Stimulated activated CD4-positive, alpha-beta T cell treated with anti-CD3 and anti-CD28 coated beads, Interleukin-15, amount 100 ng/mL, for 48 hours (primary cell): ENCODE measurements at regions not wholly inside any gene's neighbourhood (a gene's known extent, or its start where the extent isn't known, plus 50 kb on each side); places are given as distances from the start of the nearest gene placed in this dataset.

Experiments used
- DNase-seq, 2 donors: peaks; one replicate each; pipeline ENCODE4 v3.0.0-alpha.2; 2020; ENCODE audit warnings: low read depth in 2 of 2

- DNase-seq: no peak
Measured at GRCh38 chr3:124276539-124277143, 284.7 kb upstream of the ROPN1 start.

DNA sequence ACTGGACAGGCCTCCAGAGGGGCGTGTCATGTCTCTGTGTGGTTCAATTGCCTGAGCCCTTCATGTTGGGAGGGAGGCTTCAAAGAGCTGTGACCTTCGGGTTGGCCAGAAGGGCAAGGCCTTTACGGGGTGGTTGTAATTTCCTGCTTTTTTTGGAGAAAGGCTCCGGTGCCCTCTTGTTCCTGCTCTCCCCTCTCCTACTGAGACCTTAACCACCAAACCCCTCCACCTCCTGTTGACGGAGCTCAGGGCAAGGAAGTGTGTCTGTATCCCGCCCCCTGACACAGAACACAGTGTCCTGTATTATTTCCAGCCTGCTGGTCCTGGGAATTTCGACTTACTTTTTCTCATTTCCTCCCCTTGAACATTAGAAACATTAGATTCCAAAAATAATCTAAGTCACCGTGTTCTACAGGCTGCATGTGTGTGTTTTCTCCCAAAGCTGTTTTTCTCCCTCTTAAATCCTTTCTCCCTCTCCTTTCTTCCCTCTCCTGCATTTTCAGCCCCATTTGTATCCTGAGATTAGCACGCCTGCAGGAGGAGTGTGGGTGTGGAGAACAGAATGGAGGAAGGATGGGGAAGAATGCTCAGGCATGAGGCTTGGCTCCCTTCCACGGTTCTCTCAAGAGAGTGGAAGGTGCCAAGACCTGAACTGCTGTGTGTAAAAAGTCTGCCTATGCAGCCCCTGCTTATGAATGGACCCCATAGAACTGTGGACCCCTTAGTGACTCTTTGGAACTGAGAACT, 285.4 kb upstream of the ROPN1 start:
- no peak for DNase-seq

GRCh38 chr3:124281453-124282316, 289.8 kb upstream of the ROPN1 start:
- no peak for DNase-seq

DNA sequence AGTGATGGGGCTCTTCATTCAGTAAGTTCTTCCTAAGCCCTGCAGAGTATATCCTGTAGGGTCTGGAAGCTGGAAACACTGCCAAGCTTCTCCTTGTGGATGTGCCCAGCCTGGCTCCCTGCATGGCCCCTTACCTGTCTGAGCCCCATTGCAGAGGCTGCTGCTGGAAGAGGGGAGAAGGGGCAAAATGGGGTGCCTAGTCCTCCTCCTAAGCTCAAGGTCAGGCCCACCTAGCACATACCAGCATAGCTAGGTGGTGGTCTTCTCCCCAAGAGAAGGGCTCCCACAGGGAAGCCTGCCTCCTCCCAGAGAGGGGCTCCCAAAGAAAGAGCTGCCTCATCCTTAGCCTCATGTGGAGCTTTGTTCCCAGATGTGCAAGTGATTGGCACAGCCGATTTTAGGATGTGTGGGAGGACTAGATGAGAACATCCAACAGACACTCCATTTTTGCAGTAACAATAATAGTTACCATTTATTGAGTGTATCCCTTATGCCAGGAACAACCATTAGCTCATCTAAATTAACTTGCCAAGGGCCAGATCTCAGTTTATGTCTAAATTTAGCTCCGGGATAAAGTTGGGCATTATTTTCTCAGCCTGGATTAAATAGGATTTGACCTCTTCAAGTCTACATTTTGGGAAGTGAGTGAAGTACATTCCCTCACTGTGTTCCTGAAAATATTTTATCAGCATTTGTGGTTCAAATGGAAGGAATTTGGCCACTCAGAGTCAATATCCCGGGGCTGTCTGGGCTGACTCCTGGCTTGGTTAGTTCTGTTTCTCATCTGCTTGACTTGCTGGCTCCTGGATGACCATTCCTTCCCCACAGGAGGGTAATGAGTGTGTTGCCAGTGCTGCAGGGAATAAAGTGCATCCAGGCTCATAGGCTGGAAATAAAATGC, 291.1 kb upstream of the ROPN1 start:
- DNase-seq: no peak

DNA sequence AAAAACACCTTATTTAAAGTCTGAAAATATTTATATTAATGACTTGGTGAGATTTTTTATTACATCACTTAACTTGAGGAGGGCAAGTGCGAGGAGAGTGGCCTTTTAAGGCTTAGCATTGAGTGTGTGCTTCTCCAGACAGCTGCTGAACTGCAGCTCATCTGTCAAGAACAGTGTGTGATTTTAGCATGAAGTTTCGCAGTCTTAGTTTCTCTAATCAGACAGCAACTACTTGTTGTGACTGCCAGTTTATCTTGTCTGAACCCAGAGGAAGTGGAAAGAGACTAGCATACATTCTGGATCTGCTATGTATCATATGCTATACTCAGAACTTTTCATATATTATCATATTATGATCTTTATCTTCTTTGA, 291.7 kb upstream of the ROPN1 start:
- no peak for DNase-seq

DNA sequence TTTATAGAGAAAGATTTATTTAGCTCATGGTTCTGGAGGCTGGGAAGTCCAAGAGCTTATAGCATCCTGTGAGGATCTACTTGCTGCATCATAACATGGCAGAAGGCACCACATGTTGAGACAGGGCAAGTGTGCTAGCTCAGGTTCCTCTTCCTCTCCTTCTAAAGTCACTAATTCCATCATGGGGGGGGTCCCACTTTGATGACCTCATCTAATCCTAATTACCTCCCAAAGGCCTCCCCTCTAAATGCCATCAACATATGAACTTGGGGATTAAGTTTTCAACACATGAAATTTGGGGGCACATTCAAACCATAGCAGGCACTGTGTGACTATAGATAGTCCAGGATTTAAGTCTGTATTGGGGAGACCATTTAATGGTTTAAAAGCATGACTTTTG, 297.1 kb upstream of the ROPN1 start:
- no peak for DNase-seq

DNA sequence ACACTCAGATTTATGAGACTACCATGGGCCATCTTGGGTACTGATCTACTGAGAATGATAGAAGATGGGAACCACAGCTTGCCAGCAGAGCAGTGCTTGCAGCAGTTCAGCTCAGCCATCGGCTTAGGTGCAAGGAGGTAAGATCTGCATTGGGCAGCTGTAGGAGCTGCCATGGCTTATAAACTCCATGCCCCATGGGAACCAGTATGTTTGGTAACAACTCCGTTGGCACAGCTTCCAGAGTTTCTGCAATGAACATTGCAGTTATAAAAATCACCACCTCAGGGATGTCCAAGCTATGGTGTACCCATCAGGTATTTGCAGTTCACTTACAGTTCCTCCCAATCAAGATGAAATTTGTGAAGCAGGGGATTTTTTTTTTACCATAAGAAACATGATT, 299.1 kb upstream of the ROPN1 start:
- no peak for DNase-seq

DNA sequence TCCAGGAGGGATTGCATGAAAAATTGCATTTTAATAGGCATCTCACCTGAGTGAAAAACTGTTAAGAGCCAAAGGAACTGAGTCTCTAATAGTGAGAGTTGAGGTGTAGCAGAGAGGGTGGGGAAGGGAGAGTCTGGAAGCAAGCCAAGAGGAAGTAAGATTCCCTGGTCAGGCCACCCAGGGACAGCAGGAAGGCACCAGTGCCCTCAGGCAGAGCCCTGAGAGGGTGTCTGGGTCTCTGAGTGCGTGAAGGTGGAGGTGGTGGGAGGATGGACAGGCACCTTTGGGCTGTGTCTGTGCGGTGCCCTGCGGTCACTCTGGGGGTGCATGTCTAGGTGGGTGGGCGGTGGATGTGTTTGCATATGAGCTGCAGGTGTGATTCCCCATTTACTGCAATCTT, 300.4 kb upstream of the ROPN1 start:
- no peak for DNase-seq

GRCh38 chr3:124293584-124293983, 301.7 kb upstream of the ROPN1 start:
- DNase-seq: no peak

GRCh38 chr3:124295362-124295761, 303.4 kb upstream of the ROPN1 start:
- DNase-seq: no peak

DNA sequence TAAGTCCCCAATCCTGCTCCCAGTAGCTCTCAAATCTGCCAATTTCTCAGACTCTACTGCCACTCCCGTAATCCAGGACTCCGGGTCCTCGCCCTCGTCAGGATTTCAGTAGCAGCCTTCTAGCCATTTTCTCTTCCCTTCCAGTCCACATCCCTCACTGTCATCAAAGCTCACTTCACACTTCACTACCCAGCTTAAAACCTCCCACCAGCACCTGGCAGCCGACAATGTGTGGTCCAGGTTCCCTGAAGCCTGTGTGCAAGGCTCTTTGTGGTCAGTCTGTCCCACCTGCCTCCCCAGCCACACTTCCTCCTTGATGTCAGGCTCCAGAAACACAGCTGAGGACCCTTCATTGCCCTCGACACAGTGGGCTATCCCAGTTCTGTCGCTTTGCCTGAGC, 304.5 kb upstream of the ROPN1 start:
- DNase-seq: no peak

DNA sequence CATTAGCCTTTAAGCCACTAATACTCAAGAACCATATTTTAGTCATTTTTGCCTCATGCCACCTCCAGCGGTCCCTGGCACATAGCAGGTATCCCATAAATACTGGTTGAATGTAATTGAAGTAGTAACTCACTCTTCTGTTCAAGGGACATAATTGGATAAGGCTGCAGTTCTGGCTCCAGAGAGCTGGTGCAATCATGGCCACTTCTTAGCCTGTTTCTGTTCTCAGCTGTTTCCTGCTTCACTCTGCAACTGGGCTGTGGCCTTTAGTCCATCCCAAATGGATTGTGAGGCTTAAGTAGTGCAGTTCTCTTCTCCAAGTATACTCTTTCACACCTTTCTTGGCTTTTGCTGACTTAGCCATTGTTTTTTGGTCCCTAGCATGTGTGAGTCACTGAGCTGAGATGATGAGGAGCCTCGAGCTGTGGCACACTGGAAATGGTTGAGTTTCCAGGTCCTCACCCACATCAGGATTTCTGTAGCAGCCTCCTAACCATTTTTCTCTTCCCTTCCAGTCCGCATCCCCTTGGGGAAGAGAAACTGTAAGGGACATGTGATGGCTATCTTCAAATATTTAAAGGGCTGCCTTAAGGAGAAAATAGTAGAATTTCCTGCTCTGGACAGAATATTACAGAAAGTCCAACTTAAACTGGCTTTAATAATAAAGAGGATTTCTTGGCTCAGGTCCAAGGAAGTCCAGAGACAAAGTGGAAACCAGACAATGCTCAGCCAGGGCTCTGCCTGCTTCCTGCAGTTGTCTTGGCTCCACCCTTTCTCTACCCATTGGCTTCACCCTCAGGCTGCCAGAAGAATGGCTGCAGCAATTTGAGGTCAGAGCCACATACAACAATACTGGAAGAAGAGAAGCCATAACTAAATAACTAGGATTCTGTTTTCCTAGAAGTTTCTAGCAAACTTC, 305.4 kb upstream of the ROPN1 start:
- DNase-seq: no peak

DNA sequence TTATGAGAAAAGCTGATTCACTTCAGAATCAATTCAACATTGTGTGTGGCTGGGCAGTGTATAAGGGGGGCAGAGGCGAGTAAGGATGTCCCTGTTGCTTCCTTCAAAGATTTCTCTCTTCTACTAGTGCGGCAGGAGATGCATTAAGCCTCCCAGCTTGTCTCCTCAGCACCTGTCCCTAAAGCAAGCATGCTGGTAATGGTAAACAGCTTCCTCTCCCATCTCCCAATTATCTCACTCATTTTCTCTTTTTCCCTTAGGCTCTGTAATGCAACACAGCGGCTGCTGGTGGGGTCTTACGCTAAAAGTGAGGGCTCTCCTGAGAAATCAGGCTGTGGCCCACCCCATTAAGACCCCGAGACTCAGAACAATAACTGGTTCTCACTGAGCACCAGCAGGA, 306.4 kb upstream of the ROPN1 start:
- DNase-seq: no peak

DNA sequence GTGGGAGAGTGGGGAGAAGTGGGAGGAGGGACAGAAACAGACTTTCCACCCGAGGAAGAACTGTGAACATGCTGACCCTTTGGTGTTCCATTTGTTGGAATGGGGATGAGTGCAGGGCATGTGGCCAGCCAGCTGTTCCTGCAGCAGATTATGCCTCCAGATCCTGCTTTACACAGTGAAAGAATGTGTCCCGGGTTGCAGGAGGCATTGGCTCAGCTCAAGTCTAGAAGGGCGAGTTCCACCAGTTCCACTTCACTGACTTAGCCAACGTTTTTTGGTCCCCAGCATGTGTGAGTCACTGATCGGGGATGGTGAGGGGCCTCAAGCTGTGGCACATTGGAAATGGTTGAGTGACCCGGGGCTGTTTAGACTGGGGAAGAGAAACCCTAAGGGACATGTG, 307.0 kb upstream of the ROPN1 start:
- no peak for DNase-seq

DNA sequence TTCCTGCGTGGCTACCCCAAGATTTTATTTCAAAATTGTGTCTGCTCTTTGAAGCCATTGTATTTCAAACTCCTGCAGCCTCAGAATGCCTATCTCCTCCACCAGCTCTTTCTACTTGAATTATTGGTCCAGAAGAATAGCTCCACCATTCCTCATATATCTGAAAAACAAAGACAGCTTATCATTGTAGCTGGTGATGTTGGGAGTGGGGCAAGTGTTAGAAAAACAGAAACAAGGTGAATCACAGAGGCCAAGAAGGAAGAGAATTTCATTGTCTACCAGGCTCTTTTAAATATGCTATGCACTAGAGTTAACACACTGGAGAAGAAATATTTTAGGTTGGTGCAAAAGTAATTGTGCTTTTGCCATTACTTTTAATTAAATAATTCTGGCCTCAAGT, 307.9 kb upstream of the ROPN1 start:
- no peak for DNase-seq

- DNase-seq: no peak
Measured at GRCh38 chr3:124300416-124300815, 308.5 kb upstream of the ROPN1 start.

DNA sequence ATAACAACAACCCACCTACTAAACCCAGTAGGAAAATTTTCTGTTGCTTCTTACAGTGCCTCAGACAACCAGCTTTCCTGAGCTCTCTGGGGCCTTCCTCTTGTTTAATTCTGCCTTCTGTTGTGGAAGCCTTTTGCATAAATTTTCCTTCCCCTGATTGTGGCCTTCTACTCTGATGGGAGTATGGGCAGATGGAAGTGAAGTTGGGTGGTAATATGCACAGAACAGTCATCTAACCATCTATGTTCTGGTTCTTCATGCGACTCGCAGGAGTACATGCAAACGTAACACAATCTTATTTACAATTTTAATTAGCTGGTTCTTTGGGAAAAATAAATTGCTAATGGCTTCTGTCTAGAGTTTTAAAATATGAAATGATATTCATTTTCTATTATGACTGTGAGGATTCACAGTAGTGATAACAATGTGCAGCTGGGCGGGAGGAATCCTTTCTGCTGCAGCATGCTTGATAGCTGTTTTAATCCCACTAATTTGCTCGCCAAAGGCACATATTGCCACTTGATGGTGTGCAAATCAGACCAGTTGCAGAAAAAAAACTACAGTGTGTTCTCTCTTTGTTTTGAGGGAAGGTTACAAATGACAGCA, 311.5 kb upstream of the ROPN1 start:
- DNase-seq: no peak

GRCh38 chr3:124306665-124307064, 314.7 kb upstream of the ROPN1 start:
- no peak for DNase-seq

DNA sequence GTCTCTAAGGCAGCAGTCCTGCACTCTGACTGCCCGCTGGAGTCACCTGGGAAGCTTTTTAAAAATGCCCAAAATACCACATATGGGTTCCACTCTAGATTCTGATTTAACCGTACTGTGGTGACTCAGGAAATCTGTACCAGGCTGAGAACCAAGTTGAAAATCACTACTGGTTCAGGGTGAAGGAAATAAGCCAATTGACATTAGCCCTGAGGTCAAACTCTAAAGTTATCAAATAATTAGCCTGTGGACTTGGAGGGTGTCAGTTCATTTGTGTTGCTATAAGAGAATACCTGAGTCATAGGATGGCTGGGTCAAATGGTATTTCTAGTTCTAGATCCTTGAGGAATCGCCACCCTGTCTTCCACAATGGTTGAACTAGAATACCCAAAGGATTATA, 321.7 kb upstream of the ROPN1 start:
- no peak for DNase-seq
